ENCODE measurements at regions not wholly inside any gene's neighbourhood (a gene's known extent, or its start where the extent isn't known, plus 50 kb on each side); places are given as distances from the start of the nearest gene placed in this dataset.

DNA sequence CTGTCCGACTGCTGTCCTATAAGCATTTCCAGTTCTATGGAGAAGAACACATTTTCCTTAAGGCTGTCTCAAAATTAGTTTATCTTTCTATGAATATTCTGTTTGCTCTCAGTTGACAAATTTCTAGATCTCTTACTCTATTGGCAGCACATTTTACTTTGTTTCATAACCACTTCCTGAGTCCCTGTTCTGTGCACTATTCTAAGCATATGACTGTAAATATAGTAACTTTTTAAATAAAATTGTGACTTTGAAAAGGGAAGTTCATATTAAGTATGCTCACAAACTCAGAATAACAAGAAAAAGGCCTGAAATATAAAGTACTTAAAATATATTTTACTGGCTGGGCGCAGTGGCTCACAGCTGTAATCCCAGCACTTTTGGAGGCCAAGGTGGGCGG, 56.5 kb upstream of the HTR2A start:
- H3K36me3 ChIP-seq (ENCODE audit: control insufficient read depth in 2 of 2, extremely low read depth in 1 of 2, insufficient read depth in 2 of 2, low read length in 2 of 2): no peaks in the 10 kb centered on the region
- FAIRE-seq (no peak), DNase-seq (ENCODE audit: low read depth, low spot score) (no peak)
- H3K27ac ChIP-seq (ENCODE audit: control insufficient read depth, insufficient read depth, low read length): no peak overlapping the region
- peaks cover 24% of the 10 kb centered on the region for H3K4me1 ChIP-seq (ENCODE audit: control insufficient read depth, extremely low read depth, insufficient read depth, low read length)
- dilution Hi-C loops (cut with MboI; ENCODE audit: extremely low pct_ligation_motif_present, low sequenced_read_pairs): no loop called here
- TF ChIP-seq EZH2 (IDR thresholded peaks at IDR 0.05; ENCODE audit: low read length): no peak
- TF ChIP-seq, protein P1, sequence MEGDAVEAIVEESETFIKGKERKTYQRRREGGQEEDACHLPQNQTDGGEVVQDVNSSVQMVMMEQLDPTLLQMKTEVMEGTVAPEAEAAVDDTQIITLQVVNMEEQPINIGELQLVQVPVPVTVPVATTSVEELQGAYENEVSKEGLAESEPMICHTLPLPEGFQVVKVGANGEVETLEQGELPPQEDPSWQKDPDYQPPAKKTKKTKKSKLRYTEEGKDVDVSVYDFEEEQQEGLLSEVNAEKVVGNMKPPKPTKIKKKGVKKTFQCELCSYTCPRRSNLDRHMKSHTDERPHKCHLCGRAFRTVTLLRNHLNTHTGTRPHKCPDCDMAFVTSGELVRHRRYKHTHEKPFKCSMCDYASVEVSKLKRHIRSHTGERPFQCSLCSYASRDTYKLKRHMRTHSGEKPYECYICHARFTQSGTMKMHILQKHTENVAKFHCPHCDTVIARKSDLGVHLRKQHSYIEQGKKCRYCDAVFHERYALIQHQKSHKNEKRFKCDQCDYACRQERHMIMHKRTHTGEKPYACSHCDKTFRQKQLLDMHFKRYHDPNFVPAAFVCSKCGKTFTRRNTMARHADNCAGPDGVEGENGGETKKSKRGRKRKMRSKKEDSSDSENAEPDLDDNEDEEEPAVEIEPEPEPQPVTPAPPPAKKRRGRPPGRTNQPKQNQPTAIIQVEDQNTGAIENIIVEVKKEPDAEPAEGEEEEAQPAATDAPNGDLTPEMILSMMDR (optimal IDR thresholded peaks at IDR 0.05 in 1 of 3, IDR thresholded peaks at IDR 0.05 in 1 of 3, conservative IDR thresholded peaks at IDR 0.05 in 1 of 3; ENCODE audit: extremely low read depth in 1 of 3, insufficient read depth in 2 of 3, low read length in 3 of 3): no peak
- no peaks in the 10 kb centered on the region for H3K9me1 ChIP-seq (ENCODE audit: control insufficient read depth, extremely low read depth, insufficient read depth, low read length)
- H2AFZ ChIP-seq (ENCODE audit: control insufficient read depth, low read length): no peak overlapping the region
- no peaks in the 10 kb centered on the region for H3K79me2 ChIP-seq (ENCODE audit: control insufficient read depth, insufficient read depth, low read length)
- no peaks in the 10 kb centered on the region for H3K9me3 ChIP-seq (ENCODE audit: control insufficient read depth, low read depth, low read length)
- H3K9ac ChIP-seq (ENCODE audit: control insufficient read depth, extremely low read depth, insufficient read depth, low read length): no peak overlapping the region
- H4K20me1 ChIP-seq (ENCODE audit: control insufficient read depth, extremely low read depth, insufficient read depth, low read length): no peaks in the 10 kb centered on the region
- H3K4me3 ChIP-seq (ENCODE audit: control insufficient read depth in 2 of 3, extremely low read depth in 1 of 3, insufficient read depth in 2 of 3, low read depth in 1 of 3, low read length in 3 of 3): no peak overlapping the region
- H3K27me3 ChIP-seq (ENCODE audit: control insufficient read depth, extremely low read depth, insufficient read depth, low read length): no peaks in the 10 kb centered on the region
- no peak overlapping the region for H3K4me2 ChIP-seq (ENCODE audit: control insufficient read depth, extremely low read depth, insufficient read depth, low read depth, low read length)

DNA sequence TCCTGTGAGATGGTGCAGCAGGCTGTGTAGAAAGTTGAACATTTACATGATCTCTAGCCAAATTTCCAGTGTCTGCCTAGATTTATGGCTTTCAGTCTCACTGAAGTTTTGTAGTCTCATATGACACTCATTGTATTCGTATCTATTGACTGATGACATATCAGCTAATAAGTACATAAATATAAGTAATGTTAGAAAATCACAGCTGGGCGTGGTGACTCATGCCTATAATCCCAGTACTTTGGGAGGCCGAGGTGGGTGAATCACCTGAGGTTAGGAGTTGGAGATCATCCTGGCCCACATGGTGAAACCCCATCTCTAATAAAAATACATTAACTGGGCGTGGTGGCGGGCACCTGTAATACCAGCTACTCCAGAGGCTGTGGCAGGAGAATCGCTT, 54.7 kb upstream of the HTR2A start:
- FAIRE-seq (peak; percentile 32), DNase-seq (ENCODE audit: low read depth, low spot score) (no peak)
- TF ChIP-seq, protein P1 (optimal IDR thresholded peaks at IDR 0.05 in 1 of 3, IDR thresholded peaks at IDR 0.05 in 1 of 3, conservative IDR thresholded peaks at IDR 0.05 in 1 of 3; ENCODE audit: extremely low read depth in 1 of 3, insufficient read depth in 2 of 3, low read length in 3 of 3): no peak
- no peak for TF ChIP-seq EZH2 (IDR thresholded peaks at IDR 0.05; ENCODE audit: low read length)
- Histone ChIP-seq H3K4me2 (ENCODE audit: control insufficient read depth, extremely low read depth, insufficient read depth, low read depth, low read length) (peak overlapping the region; percentile 48), H2AFZ (ENCODE audit: control insufficient read depth, low read length) (no peak overlapping the region), H3K9me1 (ENCODE audit: control insufficient read depth, extremely low read depth, insufficient read depth, low read length) (no peaks in the 10 kb centered on the region), H4K20me1 (ENCODE audit: control insufficient read depth, extremely low read depth, insufficient read depth, low read length) (no peaks in the 10 kb centered on the region), H3K4me3 (ENCODE audit: control insufficient read depth in 2 of 3, extremely low read depth in 1 of 3, insufficient read depth in 2 of 3, low read depth in 1 of 3, low read length in 3 of 3) (no peak overlapping the region), H3K9ac (ENCODE audit: control insufficient read depth, extremely low read depth, insufficient read depth, low read length) (no peak overlapping the region), H3K36me3 (ENCODE audit: control insufficient read depth in 2 of 2, extremely low read depth in 1 of 2, insufficient read depth in 2 of 2, low read length in 2 of 2) (no peaks in the 10 kb centered on the region), H3K79me2 (ENCODE audit: control insufficient read depth, insufficient read depth, low read length) (no peaks in the 10 kb centered on the region), H3K27ac (ENCODE audit: control insufficient read depth, insufficient read depth, low read length) (peak overlapping the region; percentile 72), H3K9me3 (ENCODE audit: control insufficient read depth, low read depth, low read length) (no peaks in the 10 kb centered on the region), H3K27me3 (ENCODE audit: control insufficient read depth, extremely low read depth, insufficient read depth, low read length) (no peaks in the 10 kb centered on the region), H3K4me1 (ENCODE audit: control insufficient read depth, extremely low read depth, insufficient read depth, low read length) (peaks cover 29% of the 10 kb centered on the region)
- dilution Hi-C loops (cut with MboI; ENCODE audit: extremely low pct_ligation_motif_present, low sequenced_read_pairs): no loop called here
